HEK293 (cell line): ENCODE measurements at regions not wholly inside any gene's neighbourhood (a gene's known extent, or its start where the extent isn't known, plus 50 kb on each side); places are given as distances from the start of the nearest gene placed in this dataset.

Experiments used
- EGR2 ChIP-seq: fragments of 450-650 bp; formaldehyde crosslinking; IDR thresholded peaks from 2 replicates; pipeline ENCODE4 v1.5.1; 2016; ENCODE audit warnings: low read depth, missing biosample characterization, missing genetic modification characterization
- KLF9 ChIP-seq: fragments of 450-650 bp; formaldehyde crosslinking; IDR thresholded peaks from 2 replicates; pipeline ENCODE4 v1.5.1; 2016; ENCODE audit warnings: missing biosample characterization, missing genetic modification characterization, low read depth
- ZNF600 ChIP-seq: fragments of 450-650 bp; formaldehyde crosslinking; IDR thresholded peaks from 2 replicates; pipeline ENCODE4 v1.5.1; 2016; ENCODE audit warnings: missing biosample characterization, missing genetic modification characterization

DNA sequence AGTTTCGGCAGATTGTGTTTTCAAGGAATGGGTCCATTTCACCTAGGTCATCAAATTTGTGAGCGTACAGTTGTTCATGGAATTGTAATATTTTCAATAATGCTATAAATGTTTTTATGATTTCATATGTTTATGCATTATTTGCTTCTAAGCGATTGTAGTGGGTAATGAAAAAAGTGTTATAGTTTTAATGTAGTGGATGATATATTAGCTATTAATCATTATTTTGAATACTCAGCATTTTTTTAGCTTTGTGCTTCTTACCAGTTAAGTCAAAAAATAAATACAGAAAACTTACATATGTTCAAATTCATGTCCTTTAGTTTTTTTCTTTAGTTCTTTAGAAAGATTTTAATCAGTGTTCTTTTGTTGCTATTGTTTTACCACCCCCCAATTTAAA lies 677.0 kb downstream of the STK39 start:
- TF ChIP-seq EGR2 (tag by site-specific recombination) (no peak), KLF9 (no peak), ZNF600 (no peak)
